GM18508 (cell line): ENCODE measurements at regions not wholly inside any gene's neighbourhood (a gene's known extent, or its start where the extent isn't known, plus 50 kb on each side); places are given as distances from the start of the nearest gene placed in this dataset.
A peak's percentile ranks its signal among the peaks of the same experiment; 100 is the strongest.
"Not testable (repeated sequence)": the region's sequence is repeated elsewhere in the genome, so short reads cannot be mapped to it uniquely, and the experiment has no call there.

Source experiments
- ATAC-seq: cut with Tn5 transposase; IDR thresholded peaks from one replicate; pipeline ENCODE4 v1.9.1; 2021; ENCODE audit warnings: moderate number of reproducible peaks; ENCODE audit not compliant: insufficient read depth, unreplicated experiment

GRCh38 chr3:15851735-15852134 is 54.0 kb upstream of the ANKRD28 start:
- ATAC-seq = no peak

- peak; percentile 74 for ATAC-seq
Measured at GRCh38 chr3:15858547-15859506, 61.0 kb upstream of the ANKRD28 start.

- ATAC-seq = peak; percentile 32
Measured at GRCh38 chr3:15859507-15860013, 61.8 kb upstream of the ANKRD28 start.

GRCh38 chr3:15860014-15860934 is 62.5 kb upstream of the ANKRD28 start:
- peak; percentile 9 for ATAC-seq

- ATAC-seq = no peak
Measured at GRCh38 chr3:15861163-15861562, 63.4 kb upstream of the ANKRD28 start.

GRCh38 chr3:15872807-15873206 is 75.0 kb upstream of the ANKRD28 start:
- no peak for ATAC-seq

GRCh38 chr3:15873415-15873814 is 75.6 kb upstream of the ANKRD28 start:
- ATAC-seq = no peak

GRCh38 chr3:15875016-15875689 is 77.4 kb upstream of the ANKRD28 start:
- no peak for ATAC-seq

GRCh38 chr3:15876669-15877068 is 78.9 kb upstream of the ANKRD28 start:
- ATAC-seq = no peak

GRCh38 chr3:15877813-15878212 is 80.0 kb upstream of the ANKRD28 start:
- ATAC-seq = no peak

- not testable (repeated sequence) for ATAC-seq
Measured at GRCh38 chr3:15879787-15880186, 82.0 kb upstream of the ANKRD28 start.

GRCh38 chr3:15882577-15882976 is 84.8 kb upstream of the ANKRD28 start:
- ATAC-seq = no peak

GRCh38 chr3:15884132-15884531 is 86.4 kb upstream of the ANKRD28 start:
- no peak for ATAC-seq

GRCh38 chr3:15886521-15886920 is 88.7 kb upstream of the ANKRD28 start:
- ATAC-seq = no peak

GRCh38 chr3:15887261-15887660 is 89.5 kb upstream of the ANKRD28 start:
- no peak for ATAC-seq

GRCh38 chr3:15889936-15890335 is 92.2 kb upstream of the ANKRD28 start:
- ATAC-seq = no peak

GRCh38 chr3:15892311-15893227 is 94.8 kb upstream of the ANKRD28 start:
- no peak for ATAC-seq

- no peak for ATAC-seq
Measured at GRCh38 chr3:15894382-15894781, 96.6 kb upstream of the ANKRD28 start.

GRCh38 chr3:15896500-15896899 is 98.7 kb upstream of the ANKRD28 start:
- ATAC-seq = no peak
